Natural killer cell (primary cell): ENCODE measurements at regions not wholly inside any gene's neighbourhood (a gene's known extent, or its start where the extent isn't known, plus 50 kb on each side); places are given as distances from the start of the nearest gene placed in this dataset.

Experiments used
- ATAC-seq, 3 donors: fragments of 150-1000 bp in 2 of 3; fragments of 200-7000 bp in 1 of 3; cut with Tn5 transposase; 1 replicate in 1 of 3; 2 replicates in 2 of 3; pipeline ENCODE4 v1.10.0; 2021; ENCODE audit warnings: mild to moderate bottlenecking in 2 of 3, moderate library complexity in 2 of 3
- DNase-seq, 2 donors: peaks; one replicate each; pipeline versions ENCODE4 v3.0.0 to v3.0.0-alpha.2; 2013 to 2021; ENCODE audit warnings: mixed read lengths in 1 of 2
- H3K27ac ChIP-seq: one replicate; pipeline ENCODE4 v1.5.1; 2013; ENCODE audit warnings: mild to moderate bottlenecking, low read length
- H3K27me3 ChIP-seq: one replicate; pipeline ENCODE4 v1.6.1; 2013; ENCODE audit warnings: low read length; ENCODE audit not compliant: control insufficient read depth, insufficient read depth
- H3K36me3 ChIP-seq: one replicate; pipeline ENCODE4 v1.6.1; 2013; ENCODE audit warnings: low read length; ENCODE audit not compliant: control insufficient read depth, insufficient read depth
- H3K4me1 ChIP-seq: one replicate; pipeline ENCODE4 v1.6.1; 2013; ENCODE audit warnings: low read length; ENCODE audit not compliant: control insufficient read depth, insufficient read depth
- H3K4me3 ChIP-seq: one replicate; pipeline ENCODE4 v1.5.1; 2013; ENCODE audit warnings: low read length
- H3K9me3 ChIP-seq: one replicate; pipeline ENCODE4 v1.6.1; 2013; ENCODE audit warnings: low read length; ENCODE audit not compliant: control insufficient read depth, insufficient read depth
- H3K27ac Mint-ChIP-seq, 2 donors: one replicate each; pipeline ENCODE4 v1.8.0; 2022; ENCODE audit warnings: mild to moderate bottlenecking in 2 of 2, mixed read lengths in 2 of 2, moderate library complexity in 1 of 2
- H3K27me3 Mint-ChIP-seq, 2 donors: one replicate each; pipeline ENCODE4 v1.8.0; 2022; ENCODE audit warnings: low read depth in 2 of 2, mixed read lengths in 2 of 2
- H3K36me3 Mint-ChIP-seq: one replicate; pipeline ENCODE4 v1.8.0; 2022; ENCODE audit warnings: mixed read lengths
- H3K4me1 Mint-ChIP-seq, 2 donors: one replicate each; pipeline ENCODE4 v1.8.0; 2022; ENCODE audit warnings: mixed read lengths in 2 of 2
- H3K4me3 Mint-ChIP-seq: one replicate; pipeline ENCODE4 v1.8.0; 2022; ENCODE audit warnings: mild to moderate bottlenecking, moderate library complexity, mixed read lengths
- H3K9me3 Mint-ChIP-seq, 2 donors: one replicate each; pipeline ENCODE4 v1.8.0; 2022; ENCODE audit warnings: mixed read lengths in 2 of 2
- CTCF ChIP-seq: fragments of 200-600 bp; IDR thresholded peaks from one replicate; pipeline ENCODE4 v1.8.0; 2022; ENCODE audit warnings: antibody characterized with exemption
- WGBS: methylation state at CpG from one replicate; pipeline ENCODE4 v1.1.7; 2013; ENCODE audit warnings: missing lambda C conversion rate; ENCODE audit not compliant: insufficient coverage; 5-methylcytosine and 5-hydroxymethylcytosine counted together
- intact Hi-C: fragments of 100-400 bp; cut with micrococcal nuclease; formaldehyde crosslinking; loops from one replicate; pipeline ENCODE4 v1.14.2; 2022

GRCh38 chr6:21507811-21508210 lies 85.7 kb upstream of the SOX4 start:
- H3K27me3 Mint-ChIP-seq: no peaks in the 10 kb centered on the region
- no peaks in the 10 kb centered on the region for H3K36me3 Mint-ChIP-seq
- DNase-seq (no peak), ATAC-seq (no peak)
- Histone ChIP-seq H3K9me3 (no peaks in the 10 kb centered on the region), H3K36me3 (no peaks in the 10 kb centered on the region), H3K4me1 (no peaks in the 10 kb centered on the region), H3K27me3 (no peaks in the 10 kb centered on the region), H3K4me3 (no peak overlapping the region), H3K27ac (no peak overlapping the region)
- TF ChIP-seq CTCF: no peak
- no peak overlapping the region for H3K27ac Mint-ChIP-seq
- H3K4me1 Mint-ChIP-seq: no peaks in the 10 kb centered on the region
- WGBS: 80% methylated on average over 2 of the region's 2 CpGs
- H3K9me3 Mint-ChIP-seq: no peaks in the 10 kb centered on the region
- intact Hi-C loops: no loop called here
- no peak overlapping the region for H3K4me3 Mint-ChIP-seq

- Mint-ChIP-seq H3K4me3 (no peak overlapping the region), H3K9me3 (no peaks in the 10 kb centered on the region), H3K27ac (no peak overlapping the region), H3K4me1 (no peaks in the 10 kb centered on the region), H3K36me3 (no peaks in the 10 kb centered on the region), H3K27me3 (peaks cover 0 to 4% of the 10 kb centered on the region in 2 donors)
- Histone ChIP-seq H3K4me3 (no peak overlapping the region), H3K4me1 (no peaks in the 10 kb centered on the region), H3K36me3 (no peaks in the 10 kb centered on the region), H3K27ac (no peak overlapping the region), H3K9me3 (no peaks in the 10 kb centered on the region), H3K27me3 (no peaks in the 10 kb centered on the region)
- intact Hi-C loops: no loop called here
- DNase-seq (no peak), ATAC-seq (no peak)
- TF ChIP-seq CTCF: no peak
- 82% methylated on average over 4 of the region's 4 CpGs for WGBS
Measured at GRCh38 chr6:21508753-21509152, 84.8 kb upstream of the SOX4 start.

- ATAC-seq (no peak), DNase-seq (no peak)
- Mint-ChIP-seq H3K27ac (no peak overlapping the region), H3K36me3 (no peaks in the 10 kb centered on the region), H3K27me3 (peaks cover 0 to 7% of the 10 kb centered on the region in 2 donors), H3K9me3 (no peaks in the 10 kb centered on the region), H3K4me3 (no peak overlapping the region), H3K4me1 (no peaks in the 10 kb centered on the region)
- no peaks in the 10 kb centered on the region for H3K27me3 ChIP-seq
- no peak overlapping the region for H3K27ac ChIP-seq
- intact Hi-C loops: no loop called here
- no peaks in the 10 kb centered on the region for H3K4me1 ChIP-seq
- no peaks in the 10 kb centered on the region for H3K36me3 ChIP-seq
- H3K4me3 ChIP-seq: no peak overlapping the region
- 81% methylated on average over 5 of the region's 6 CpGs for WGBS
- TF ChIP-seq CTCF: no peak
- no peaks in the 10 kb centered on the region for H3K9me3 ChIP-seq
Measured at GRCh38 chr6:21511891-21512550, 81.5 kb upstream of the SOX4 start.

GRCh38 chr6:21514288-21514687 lies 79.3 kb upstream of the SOX4 start:
- H3K9me3 Mint-ChIP-seq: no peaks in the 10 kb centered on the region
- ATAC-seq: no peak
- no peak for TF ChIP-seq CTCF

More at GRCh38 chr6:21514288-21514687, 79.3 kb upstream of the SOX4 start:
- H3K9me3 ChIP-seq: no peaks in the 10 kb centered on the region
- intact Hi-C loops: no loop called here
- no peaks in the 10 kb centered on the region for H3K36me3 ChIP-seq
- 89% methylated on average over 4 of the region's 4 CpGs for WGBS
- Mint-ChIP-seq H3K4me1 (no peaks in the 10 kb centered on the region), H3K4me3 (no peak overlapping the region), H3K27me3 (peaks cover 2 to 18% of the 10 kb centered on the region in 2 donors), H3K27ac (no peak overlapping the region), H3K36me3 (no peaks in the 10 kb centered on the region)
- DNase-seq: no peak
- no peak overlapping the region for H3K4me3 ChIP-seq
- no peaks in the 10 kb centered on the region for H3K27me3 ChIP-seq
- no peak overlapping the region for H3K27ac ChIP-seq
- H3K4me1 ChIP-seq: no peaks in the 10 kb centered on the region
